Astrocyte of the hippocampus (primary cell): ENCODE measurements at regions not wholly inside any gene's neighbourhood (a gene's known extent, or its start where the extent isn't known, plus 50 kb on each side); places are given as distances from the start of the nearest gene placed in this dataset.

ENCODE experiments used
- DNase-seq: peaks from one replicate; pipeline ENCODE4 v3.0.0; 2011; ENCODE audit warnings: low read depth, low spot score

DNA sequence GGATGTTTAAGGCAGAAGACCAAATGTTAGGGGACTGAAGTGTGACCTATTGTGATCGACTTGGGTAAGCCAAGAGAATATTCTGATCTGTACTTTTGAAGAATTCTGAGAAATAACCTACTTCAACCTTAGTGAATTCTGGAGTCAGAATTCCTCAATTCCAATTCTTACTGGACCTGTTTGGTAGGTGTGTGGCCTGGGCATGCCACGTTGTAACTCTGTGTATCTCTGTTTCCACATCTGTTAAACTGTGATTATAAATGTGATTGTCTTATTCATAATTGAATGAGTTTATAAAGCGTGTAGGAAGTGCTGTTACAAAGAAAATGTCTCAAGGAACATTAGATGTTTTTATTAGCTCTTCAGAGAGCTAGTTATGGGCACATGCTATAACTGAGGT lies 64.5 kb downstream of the TUSC1 start:
- no peak for DNase-seq

DNA sequence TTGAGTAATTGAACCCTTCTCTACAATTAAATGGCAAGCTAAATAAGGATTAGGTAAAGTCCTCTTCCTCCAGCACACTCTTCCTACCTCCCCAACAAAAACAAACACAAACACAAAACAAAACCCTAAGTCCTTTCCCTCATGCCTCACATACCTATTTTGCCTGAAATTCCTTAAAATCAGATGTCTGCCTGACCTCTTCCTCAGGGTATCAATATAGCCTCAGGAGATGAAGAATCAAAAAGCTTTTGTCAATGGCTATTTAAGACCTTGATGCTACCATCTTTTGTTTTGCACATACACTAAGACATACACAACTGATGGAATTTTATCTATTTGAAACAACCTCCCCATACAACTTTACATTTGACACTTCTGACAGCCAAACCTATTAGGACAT lies 75.1 kb downstream of the TUSC1 start:
- no peak for DNase-seq

DNA sequence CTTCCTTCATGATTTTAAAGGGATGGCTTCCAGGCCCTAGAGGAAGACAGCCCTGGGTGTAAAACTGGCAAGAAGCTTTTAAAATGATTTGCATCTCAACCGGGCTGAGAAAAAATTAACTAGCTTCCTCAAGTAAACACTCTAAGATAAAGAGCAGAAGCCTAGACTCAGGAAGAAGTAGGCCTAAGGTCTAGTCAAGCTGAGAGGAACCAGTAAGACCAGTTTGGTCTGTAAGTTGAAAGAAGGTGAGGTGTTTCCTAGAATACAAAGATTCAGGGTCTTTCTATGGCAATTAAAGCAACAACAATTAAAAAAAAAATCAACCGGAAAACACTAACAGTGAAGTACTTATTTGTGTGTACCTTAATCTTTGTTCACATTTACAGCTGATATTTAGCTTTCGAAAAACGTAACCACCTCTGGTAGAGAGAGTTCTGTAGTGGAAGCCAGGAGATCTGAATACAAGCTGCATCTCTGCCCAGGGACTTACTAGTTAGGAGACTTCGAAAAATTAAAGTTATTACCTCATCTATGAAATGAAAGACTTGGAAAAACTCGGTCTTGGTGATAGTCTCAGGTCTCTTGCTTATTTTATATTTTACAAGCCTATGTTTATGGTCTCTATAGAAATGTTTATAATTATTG lies 75.7 kb downstream of the TUSC1 start:
- DNase-seq: no peak

GRCh38 chr9:25600501-25600900 lies 77.7 kb downstream of the TUSC1 start:
- DNase-seq: no peak

DNA sequence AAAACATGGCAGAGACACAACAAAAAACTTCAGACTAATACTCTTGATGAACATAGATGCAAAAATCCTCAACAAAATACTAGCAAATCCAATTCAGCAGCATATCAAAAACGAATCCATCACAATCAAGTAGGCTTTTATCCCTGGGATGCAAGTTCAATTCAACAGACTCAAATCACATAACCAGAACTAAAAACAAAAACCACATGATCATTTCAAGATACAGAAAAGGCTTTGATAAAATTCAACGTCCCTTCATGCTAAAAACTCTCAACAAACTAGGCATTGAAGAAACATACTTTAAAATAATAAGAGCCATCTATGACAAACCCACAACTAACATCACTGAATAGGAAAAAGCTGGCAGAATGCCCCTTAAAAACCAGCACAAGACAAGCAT lies 93.6 kb downstream of the TUSC1 start:
- DNase-seq: no peak

DNA sequence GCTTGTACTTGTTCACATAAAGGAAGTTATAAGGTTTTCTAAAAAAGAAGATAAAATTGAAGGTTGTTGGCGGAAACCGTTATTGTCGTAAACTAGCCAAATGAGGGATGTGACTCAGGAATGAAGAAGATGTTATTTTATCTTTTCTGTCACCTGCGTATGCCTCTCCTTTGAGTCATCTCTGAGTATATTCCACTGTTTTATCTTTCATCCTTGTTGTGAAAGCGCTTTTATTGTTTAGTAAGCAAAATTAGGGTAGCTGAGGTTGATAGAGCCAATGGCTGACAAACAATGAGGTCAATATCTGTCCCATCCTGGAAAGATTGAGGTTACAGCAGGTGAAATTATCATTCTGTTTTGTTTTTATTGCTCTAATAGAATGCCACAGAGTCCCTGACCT lies 105.0 kb downstream of the TUSC1 start:
- no peak for DNase-seq

DNA sequence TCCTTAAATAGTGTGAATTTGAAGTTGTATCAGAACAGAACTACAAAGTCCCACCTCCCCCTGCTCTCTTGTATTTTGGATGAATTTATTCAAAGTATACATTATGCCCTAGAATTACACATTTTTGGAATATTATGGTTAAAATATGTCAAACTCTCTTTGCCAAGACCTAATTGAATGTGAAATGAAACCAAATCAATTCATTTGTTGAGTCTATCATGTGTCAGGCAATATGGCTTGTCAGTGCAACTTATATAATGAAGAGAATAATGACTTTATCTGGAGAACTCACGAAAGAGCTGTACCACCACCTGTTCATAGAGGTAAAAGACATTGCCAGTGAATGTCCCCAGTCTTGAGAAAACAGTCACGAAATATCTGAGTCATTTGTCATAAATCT lies 106.8 kb downstream of the TUSC1 start:
- DNase-seq: no peak

GRCh38 chr9:25570802-25571201 lies 107.4 kb downstream of the TUSC1 start:
- DNase-seq: no peak

DNA sequence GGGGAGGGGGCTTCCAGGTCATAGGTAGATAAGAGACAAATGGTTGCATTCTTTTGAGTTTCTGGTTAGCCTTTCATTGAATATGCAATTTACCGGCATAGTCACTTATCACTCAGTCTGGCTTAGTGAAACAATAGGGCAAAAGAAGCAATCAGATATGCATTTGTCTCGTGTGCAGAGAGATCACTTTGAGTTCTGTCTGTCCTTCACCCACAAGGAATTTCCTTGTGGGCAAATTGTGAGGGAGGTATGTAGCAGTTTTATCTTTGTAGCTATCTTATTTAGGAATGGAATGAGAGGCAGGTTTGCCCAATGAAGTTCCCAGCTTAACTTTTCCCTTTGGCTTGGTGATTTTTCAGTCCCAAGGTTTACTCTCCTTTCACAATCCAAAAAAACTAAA lies 116.1 kb downstream of the TUSC1 start:
- no peak for DNase-seq

DNA sequence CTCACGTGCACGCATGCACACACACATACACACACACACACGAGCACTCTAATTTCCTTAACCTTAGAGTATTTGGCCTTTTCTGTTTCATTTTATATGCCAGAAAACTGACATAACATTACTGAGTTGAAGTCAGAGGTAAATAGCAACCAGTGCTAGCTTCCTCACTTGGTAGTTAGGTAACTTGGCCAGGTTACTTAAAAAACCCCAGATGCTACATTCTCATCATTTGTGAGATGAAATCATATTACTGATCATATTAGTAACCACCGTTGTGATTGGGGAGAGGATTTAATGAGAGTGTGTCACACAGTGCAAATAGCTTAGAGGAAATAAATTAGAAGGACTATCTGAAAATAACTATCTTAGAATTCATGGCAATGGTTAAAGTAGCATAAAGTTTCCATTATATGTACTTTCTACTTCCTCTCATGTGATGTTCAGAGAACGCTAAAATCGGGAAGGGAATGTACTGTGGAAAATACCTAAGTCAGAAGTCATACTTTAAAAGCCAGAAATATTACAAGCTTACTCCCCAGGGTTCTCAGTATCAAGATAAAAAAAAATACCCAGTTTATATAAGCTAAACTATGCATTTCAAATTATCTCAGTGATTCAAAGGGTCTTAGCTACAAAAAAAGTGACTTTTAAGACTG lies 120.5 kb downstream of the TUSC1 start:
- DNase-seq: no peak

DNA sequence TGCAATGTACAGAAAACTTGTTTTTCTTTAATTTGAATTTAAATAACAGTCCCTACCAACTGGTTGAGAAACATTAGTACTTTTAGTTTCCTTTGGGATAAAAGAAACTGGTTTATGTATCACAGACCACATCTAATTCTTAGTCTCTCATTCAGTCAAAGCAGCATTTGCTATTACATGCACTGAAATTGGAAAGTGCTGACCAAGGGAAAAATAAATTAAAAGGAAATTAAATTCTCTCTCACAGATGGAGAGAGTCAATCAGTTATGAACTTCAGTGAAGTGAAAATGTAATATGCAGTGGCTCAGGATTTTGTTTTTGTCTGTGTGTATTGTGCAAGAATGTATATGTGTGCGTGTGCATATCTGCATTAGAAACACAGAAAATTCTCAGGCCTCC lies 121.7 kb downstream of the TUSC1 start:
- no peak for DNase-seq

- DNase-seq: no peak
Measured at GRCh38 chr9:25548847-25549246, 129.4 kb downstream of the TUSC1 start.

DNA sequence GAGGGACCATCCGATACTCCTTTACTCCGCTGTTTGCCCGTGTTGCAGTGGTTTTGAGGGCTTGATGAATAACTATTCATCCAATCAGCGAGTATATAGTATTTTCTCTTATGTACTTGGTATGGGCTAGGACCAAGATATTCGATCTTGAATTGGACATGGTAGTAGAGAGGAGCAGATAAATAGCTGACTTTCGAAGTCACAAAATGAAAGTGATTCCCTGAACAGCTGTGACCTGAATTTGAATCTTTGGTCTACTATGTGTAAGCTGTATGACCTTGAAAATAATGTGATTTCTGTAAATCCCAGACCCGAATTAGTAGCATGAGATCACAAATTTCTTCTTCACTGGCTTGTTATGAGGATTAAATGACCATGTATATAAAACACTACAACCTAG lies 134.4 kb downstream of the TUSC1 start:
- no peak for DNase-seq

GRCh38 chr9:25542319-25542718 lies 135.9 kb downstream of the TUSC1 start:
- no peak for DNase-seq

DNA sequence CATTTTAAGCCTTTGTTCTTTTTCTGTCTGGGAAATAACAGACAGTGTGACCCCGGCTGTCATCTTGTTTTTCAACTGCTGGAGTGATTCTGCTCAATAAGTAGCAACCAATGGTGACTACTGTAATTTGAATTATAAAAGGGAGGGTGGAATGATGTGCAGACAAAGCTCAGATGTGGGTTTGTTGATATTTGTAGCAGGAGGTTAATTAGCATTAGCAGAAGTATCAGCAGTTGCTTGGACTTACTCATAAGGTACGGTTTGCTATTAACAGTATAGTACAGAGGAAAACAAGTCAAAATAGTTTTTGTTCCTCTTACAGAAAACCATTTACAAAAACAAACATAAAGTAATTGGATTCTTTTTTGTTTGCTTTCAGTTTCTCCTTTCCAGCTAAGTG lies 140.4 kb downstream of the TUSC1 start:
- no peak for DNase-seq

- no peak for DNase-seq
Measured at GRCh38 chr9:25519286-25519685, 159.0 kb downstream of the TUSC1 start.

- no peak for DNase-seq
Measured at GRCh38 chr9:25517701-25518100, 160.5 kb downstream of the TUSC1 start.

GRCh38 chr9:25513509-25514033 lies 164.7 kb downstream of the TUSC1 start:
- DNase-seq: no peak

- DNase-seq: no peak
Measured at GRCh38 chr9:25505644-25506043, 172.6 kb downstream of the TUSC1 start.

DNA sequence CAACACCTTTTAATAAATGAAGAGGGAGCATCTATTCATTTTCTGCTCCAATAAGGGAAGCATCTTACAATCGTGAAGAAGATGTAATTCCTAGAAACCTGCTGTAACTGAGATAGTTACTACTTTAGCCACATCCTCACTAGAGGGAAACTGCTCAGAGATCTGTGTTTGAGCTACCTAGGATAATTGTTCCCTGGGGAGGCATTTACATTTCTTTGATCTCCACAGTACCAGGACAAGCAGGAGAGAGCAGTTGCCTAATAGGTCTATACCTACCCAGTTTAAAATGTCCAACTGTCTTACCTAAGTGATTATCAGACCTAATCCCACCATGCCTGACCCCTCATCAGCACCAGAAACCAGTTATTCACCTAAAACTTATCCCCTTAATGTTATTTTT lies 196.9 kb downstream of the TUSC1 start:
- no peak for DNase-seq

DNA sequence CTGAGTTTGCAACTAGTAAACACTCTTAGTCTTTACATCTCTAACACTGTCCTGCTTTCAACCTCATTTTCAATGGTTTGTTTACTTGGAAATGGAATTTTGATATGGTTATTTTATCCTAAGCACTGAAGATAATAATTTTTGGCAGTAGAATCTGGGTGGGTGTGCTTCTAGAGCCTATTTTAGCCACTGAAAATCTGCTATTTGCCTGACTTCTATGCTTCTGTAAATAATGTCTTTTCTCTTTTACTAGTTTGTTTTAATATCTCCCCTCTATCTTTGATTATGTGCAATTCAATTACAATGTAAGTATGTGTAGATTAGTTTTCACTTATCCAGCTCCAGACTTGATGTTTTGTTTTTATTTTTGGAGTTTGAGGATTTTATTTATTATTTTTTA lies 197.5 kb downstream of the TUSC1 start:
- DNase-seq: no peak

DNA sequence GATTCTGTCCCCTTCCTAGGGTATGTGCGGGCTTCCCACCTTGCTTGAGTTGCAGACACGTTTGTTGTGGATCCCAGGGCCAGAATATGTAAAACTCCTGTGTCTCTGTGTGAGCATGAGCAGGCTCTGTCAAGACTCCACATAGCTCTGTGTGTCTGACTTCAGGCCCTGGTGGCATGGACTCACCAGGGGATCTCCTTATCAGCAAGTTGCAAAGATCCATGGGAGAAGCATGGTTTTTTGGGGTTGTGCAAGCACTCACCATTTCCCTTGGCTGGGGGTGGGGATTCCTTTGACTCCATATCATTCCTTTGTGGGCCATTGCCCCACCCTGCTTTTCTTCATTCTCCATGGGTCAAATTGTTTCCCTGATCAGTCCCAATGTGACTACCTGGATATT lies 205.6 kb downstream of the TUSC1 start:
- no peak for DNase-seq

- no peak for DNase-seq
Measured at GRCh38 chr9:25472085-25472607, 206.1 kb downstream of the TUSC1 start.
